Gastroesophageal sphincter (tissue), 4 donors: ENCODE measurements at regions not wholly inside any gene's neighbourhood (a gene's known extent, or its start where the extent isn't known, plus 50 kb on each side); places are given as distances from the start of the nearest gene placed in this dataset.

ENCODE experiments used
- ATAC-seq: fragments of 150-250 bp; one replicate; pipeline ENCODE4 v1.9.1; 2016; ENCODE audit warnings: mild to moderate bottlenecking, moderate library complexity
- H3K27ac ChIP-seq, 4 donors: fragments of 200-600 bp; sonication (generic) in 3 of 4; 1 replicate in 3 of 4; 2 replicates in 1 of 4; pipeline ENCODE4 v1.5.1; 2016 to 2019
- H3K27me3 ChIP-seq: fragments of 200-600 bp; sonication (generic); one replicate; pipeline ENCODE4 v1.5.1; 2019
- H3K36me3 ChIP-seq, 2 donors: fragments of 200-600 bp; sonication (generic); one replicate each; pipeline ENCODE4 v1.5.1; 2019; ENCODE audit warnings: control low read depth in 1 of 2
- H3K4me1 ChIP-seq, 3 donors: fragments of 200-600 bp; sonication (generic); 1 replicate in 2 of 3; 2 replicates in 1 of 3; pipeline ENCODE4 v1.5.1; 2016 to 2019; ENCODE audit warnings: control low read depth in 2 of 3
- H3K4me3 ChIP-seq, 2 donors: fragments of 200-600 bp; sonication (generic); one replicate each; pipeline ENCODE4 v1.5.1; 2019; ENCODE audit warnings: mild to moderate bottlenecking in 1 of 2, moderate library complexity in 1 of 2
- H3K9me3 ChIP-seq, 3 donors: fragments of 200-600 bp; sonication (generic); one replicate each; pipeline ENCODE4 v1.5.1; 2017 to 2019; ENCODE audit warnings: control low read depth in 2 of 3
- CTCF ChIP-seq, 4 experiments: fragments of 200-600 bp in 2 of 4; fragments of 450-650 bp in 2 of 4; sonication (generic) in 1 of 4; IDR thresholded peaks; one replicate each; pipeline ENCODE4 v1.5.1; 2017 to 2019; ENCODE audit warnings: antibody characterized with exemption in 4 of 4, mild to moderate bottlenecking in 2 of 4, moderate library complexity in 2 of 4
- EP300 ChIP-seq: sonication (generic); formaldehyde crosslinking; IDR thresholded peaks from one replicate; pipeline ENCODE4 v1.6.1; 2017; ENCODE audit warnings: antibody characterized with exemption, mild to moderate bottlenecking
- POLR2A ChIP-seq, 2 donors: fragments of 450-650 bp; IDR thresholded peaks; one replicate each; pipeline ENCODE4 v1.6.1; 2017; ENCODE audit warnings: antibody characterized with exemption in 2 of 2, mild to moderate bottlenecking in 2 of 2, moderate library complexity in 1 of 2
- POLR2AphosphoS5 ChIP-seq: sonication (generic); formaldehyde crosslinking; IDR thresholded peaks from one replicate; pipeline ENCODE4 v1.6.1; 2017; ENCODE audit warnings: antibody characterized with exemption
- WGBS, 2 donors: methylation state at CpG; one replicate each; pipeline ENCODE4 v1.1.5; 2018; ENCODE audit warnings: low coverage in 1 of 2; 5-methylcytosine and 5-hydroxymethylcytosine counted together

- Histone ChIP-seq H3K27me3 (no peaks in the 10 kb centered on the region), H3K27ac (no peak overlapping the region), H3K4me1 (no peaks in the 10 kb centered on the region), H3K4me3 (no peak overlapping the region), H3K36me3 (no peaks in the 10 kb centered on the region), H3K9me3 (peaks cover 0 to 7% (median 0%) of the 10 kb centered on the region in 3 donors)
- ATAC-seq = no peak
- no peak for TF ChIP-seq CTCF (IDR thresholded peaks at IDR 0.05)
- TF ChIP-seq POLR2A (IDR thresholded peaks at IDR 0.05) = no peak
- TF ChIP-seq EP300 = no peak
- TF ChIP-seq POLR2AphosphoS5 = no peak
These were observed 1378.4 kb upstream of the ADGRL4 start for GRCh38 chr1:80384959-80385358.

- no peaks in the 10 kb centered on the region for H3K36me3 ChIP-seq
- TF ChIP-seq CTCF (IDR thresholded peaks at IDR 0.05) (no peak), POLR2A (IDR thresholded peaks at IDR 0.05) (no peak), POLR2AphosphoS5 (no peak), EP300 (no peak)
- H3K27ac ChIP-seq = no peak overlapping the region
- no peaks in the 10 kb centered on the region for H3K4me1 ChIP-seq
- no peaks in the 10 kb centered on the region for H3K27me3 ChIP-seq
- no peak overlapping the region for H3K4me3 ChIP-seq
- WGBS, 2 donors = 54 to 58% methylated on average over 1 of the region's 1 CpG
- H3K9me3 ChIP-seq = peaks cover 0 to 3% (median 0%) of the 10 kb centered on the region in 3 donors
- no peak for ATAC-seq
These were observed 1377.7 kb upstream of the ADGRL4 start for GRCh38 chr1:80384083-80384830.

GRCh38 chr1:80375662-80376061 lies 1369.1 kb upstream of the ADGRL4 start:
- no peaks in the 10 kb centered on the region for H3K4me1 ChIP-seq
- no peaks in the 10 kb centered on the region for H3K9me3 ChIP-seq
- no peaks in the 10 kb centered on the region for H3K27me3 ChIP-seq
- no peak overlapping the region for H3K27ac ChIP-seq
- no peak overlapping the region for H3K4me3 ChIP-seq
- H3K36me3 ChIP-seq = no peaks in the 10 kb centered on the region
- ATAC-seq = no peak
- TF ChIP-seq POLR2A (IDR thresholded peaks at IDR 0.05) = no peak
- no peak for TF ChIP-seq EP300
- no peak for TF ChIP-seq CTCF (IDR thresholded peaks at IDR 0.05)
- no peak for TF ChIP-seq POLR2AphosphoS5

- TF ChIP-seq EP300 (no peak), POLR2A (IDR thresholded peaks at IDR 0.05) (no peak), CTCF (IDR thresholded peaks at IDR 0.05) (no peak), POLR2AphosphoS5 (no peak)
- no peaks in the 10 kb centered on the region for H3K4me1 ChIP-seq
- no peak for ATAC-seq
- no peaks in the 10 kb centered on the region for H3K36me3 ChIP-seq
- 43 to 71% methylated on average over 1 of the region's 1 CpG for WGBS, 2 donors
- no peaks in the 10 kb centered on the region for H3K27me3 ChIP-seq
- H3K4me3 ChIP-seq = no peak overlapping the region
- H3K9me3 ChIP-seq = no peaks in the 10 kb centered on the region
- no peak overlapping the region for H3K27ac ChIP-seq
These were observed 1368.6 kb upstream of the ADGRL4 start for GRCh38 chr1:80375109-80375508.

GRCh38 chr1:80369780-80370179 lies 1363.2 kb upstream of the ADGRL4 start:
- H3K4me1 ChIP-seq = no peaks in the 10 kb centered on the region
- WGBS, 2 donors = 90 to 98% methylated on average over 3 of the region's 3 CpGs
- H3K9me3 ChIP-seq = no peaks in the 10 kb centered on the region
- TF ChIP-seq CTCF (IDR thresholded peaks at IDR 0.05) (no peak), EP300 (no peak), POLR2A (IDR thresholded peaks at IDR 0.05) (no peak), POLR2AphosphoS5 (no peak)
- H3K27ac ChIP-seq = no peak overlapping the region
- H3K36me3 ChIP-seq = no peaks in the 10 kb centered on the region
- H3K27me3 ChIP-seq = no peaks in the 10 kb centered on the region
- H3K4me3 ChIP-seq = no peak overlapping the region
- no peak for ATAC-seq
